Left lung (tissue), 4 donors: ENCODE measurements at regions not wholly inside any gene's neighbourhood (a gene's known extent, or its start where the extent isn't known, plus 50 kb on each side); places are given as distances from the start of the nearest gene placed in this dataset.
A peak's percentile ranks its signal among the peaks of the same experiment; 100 is the strongest.

Experiments used
- ATAC-seq: fragments of 200-7000 bp; cut with Tn5 transposase; one replicate; pipeline ENCODE4 v1.9.1; 2020; ENCODE audit warnings: moderate library complexity
- DNase-seq, 4 donors: peaks; one replicate each; pipeline ENCODE4 v3.0.0-alpha.2; 2013 to 2020
- H3K27ac ChIP-seq, 2 donors: fragments of 200-600 bp; sonication (generic) in 1 of 2; one replicate each; pipeline versions ENCODE4 v1.5.0 to v1.8.0; 2020 to 2021
- H3K27me3 ChIP-seq, 2 donors: fragments of 200-600 bp; sonication (generic) in 1 of 2; one replicate each; pipeline versions ENCODE4 v1.5.0 to v1.8.0; 2020 to 2021
- H3K36me3 ChIP-seq, 2 donors: fragments of 200-600 bp; sonication (generic) in 1 of 2; one replicate each; pipeline versions ENCODE4 v1.5.0 to v1.8.0; 2020 to 2021
- H3K4me1 ChIP-seq, 2 donors: fragments of 200-600 bp; one replicate each; pipeline ENCODE4 v1.8.0; 2021
- H3K4me3 ChIP-seq, 2 donors: fragments of 200-600 bp; sonication (generic) in 1 of 2; one replicate each; pipeline versions ENCODE4 v1.5.0 to v1.8.0; 2020 to 2021; ENCODE audit warnings: mild to moderate bottlenecking in 1 of 2
- H3K9me3 ChIP-seq, 2 donors: fragments of 200-600 bp; sonication (generic) in 1 of 2; one replicate each; pipeline versions ENCODE4 v1.5.0 to v1.8.0; 2020 to 2021
- CTCF ChIP-seq, 2 donors: fragments of 200-600 bp; sonication (generic) in 1 of 2; IDR thresholded peaks; one replicate each; pipeline versions ENCODE4 v1.5.0 to v1.8.0; 2021; ENCODE audit warnings: antibody characterized with exemption in 2 of 2
- intact Hi-C, 2 donors: fragments of 100-400 bp; cut with DNase I; formaldehyde crosslinking; loops; one replicate each; pipeline versions ENCODE4 v1.11.2 to v1.14.2; 2022
- donor health status: DM: no; HTN: yes; CAD: no.
- donor health status: DM: no; HTN: no; CAD: no.

- TF ChIP-seq CTCF (IDR thresholded peaks at IDR 0.05): no peak
- intact Hi-C loops: no loop called here
- H3K4me1 ChIP-seq: no peaks in the 10 kb centered on the region
- DNase-seq (no peak), ATAC-seq (peak; percentile 21)
- H3K9me3 ChIP-seq: no peaks in the 10 kb centered on the region
- no peak overlapping the region for H3K27ac ChIP-seq
- no peaks in the 10 kb centered on the region for H3K27me3 ChIP-seq
- H3K4me3 ChIP-seq: no peak overlapping the region
- H3K36me3 ChIP-seq: no peaks in the 10 kb centered on the region
Measured at GRCh38 chr10:14396411-14397048, 65.8 kb upstream of the FRMD4A start.

GRCh38 chr10:14394179-14394578 is 63.5 kb upstream of the FRMD4A start:
- no peak overlapping the region for H3K4me3 ChIP-seq
- no peaks in the 10 kb centered on the region for H3K27me3 ChIP-seq
- H3K4me1 ChIP-seq: no peaks in the 10 kb centered on the region
- TF ChIP-seq CTCF (IDR thresholded peaks at IDR 0.05): no peak
- ATAC-seq: no peak
- DNase-seq: no peak
- H3K36me3 ChIP-seq: no peaks in the 10 kb centered on the region
- intact Hi-C loops: no loop called here
- no peaks in the 10 kb centered on the region for H3K9me3 ChIP-seq
- no peak overlapping the region for H3K27ac ChIP-seq

GRCh38 chr10:14391342-14391741 is 60.6 kb upstream of the FRMD4A start:
- TF ChIP-seq CTCF (IDR thresholded peaks at IDR 0.05): no peak
- Histone ChIP-seq H3K4me3 (no peak overlapping the region), H3K27me3 (no peaks in the 10 kb centered on the region), H3K9me3 (no peaks in the 10 kb centered on the region), H3K27ac (no peak overlapping the region), H3K4me1 (no peaks in the 10 kb centered on the region), H3K36me3 (no peaks in the 10 kb centered on the region)
- intact Hi-C loops: no loop called here
- DNase-seq: no peak
- ATAC-seq: no peak

GRCh38 chr10:14389981-14390590 is 59.4 kb upstream of the FRMD4A start:
- Histone ChIP-seq H3K27me3 (no peaks in the 10 kb centered on the region), H3K4me3 (no peak overlapping the region), H3K36me3 (no peaks in the 10 kb centered on the region), H3K27ac (no peak overlapping the region), H3K4me1 (no peaks in the 10 kb centered on the region), H3K9me3 (no peaks in the 10 kb centered on the region)
- ATAC-seq (no peak), DNase-seq (no peak)
- TF ChIP-seq CTCF (IDR thresholded peaks at IDR 0.05): no peak
- intact Hi-C loops: no loop called here

- TF ChIP-seq CTCF (IDR thresholded peaks at IDR 0.05): no peak
- Histone ChIP-seq H3K4me1 (no peaks in the 10 kb centered on the region), H3K27ac (no peak overlapping the region), H3K4me3 (no peak overlapping the region), H3K9me3 (no peaks in the 10 kb centered on the region), H3K27me3 (no peaks in the 10 kb centered on the region), H3K36me3 (no peaks in the 10 kb centered on the region)
- ATAC-seq (peak; percentile 19), DNase-seq (no peak)
- intact Hi-C loops: no loop called here
Measured at GRCh38 chr10:14385596-14386593, 55.2 kb upstream of the FRMD4A start.
